GM12875 (cell line): ENCODE measurements at regions not wholly inside any gene's neighbourhood (a gene's known extent, or its start where the extent isn't known, plus 50 kb on each side); places are given as distances from the start of the nearest gene placed in this dataset.
"Not testable (repeated sequence)": the region's sequence is repeated elsewhere in the genome, so short reads cannot be mapped to it uniquely, and the experiment has no call there.

Source experiments
- H3K4me3 ChIP-seq: one replicate; pipeline ENCODE4 v1.5.1; 2011; ENCODE audit warnings: low read depth, low read length, control low read depth
- TF ChIP-seq, protein P1 (sequence below): IDR thresholded peaks from 2 replicates; pipeline ENCODE4 v1.5.1; 2011; ENCODE audit warnings: low read depth, mild to moderate bottlenecking, control low read depth, inconsistent platforms, low read length, moderate library complexity, borderline replicate concordance; ENCODE audit not compliant: insufficient read depth

DNA sequence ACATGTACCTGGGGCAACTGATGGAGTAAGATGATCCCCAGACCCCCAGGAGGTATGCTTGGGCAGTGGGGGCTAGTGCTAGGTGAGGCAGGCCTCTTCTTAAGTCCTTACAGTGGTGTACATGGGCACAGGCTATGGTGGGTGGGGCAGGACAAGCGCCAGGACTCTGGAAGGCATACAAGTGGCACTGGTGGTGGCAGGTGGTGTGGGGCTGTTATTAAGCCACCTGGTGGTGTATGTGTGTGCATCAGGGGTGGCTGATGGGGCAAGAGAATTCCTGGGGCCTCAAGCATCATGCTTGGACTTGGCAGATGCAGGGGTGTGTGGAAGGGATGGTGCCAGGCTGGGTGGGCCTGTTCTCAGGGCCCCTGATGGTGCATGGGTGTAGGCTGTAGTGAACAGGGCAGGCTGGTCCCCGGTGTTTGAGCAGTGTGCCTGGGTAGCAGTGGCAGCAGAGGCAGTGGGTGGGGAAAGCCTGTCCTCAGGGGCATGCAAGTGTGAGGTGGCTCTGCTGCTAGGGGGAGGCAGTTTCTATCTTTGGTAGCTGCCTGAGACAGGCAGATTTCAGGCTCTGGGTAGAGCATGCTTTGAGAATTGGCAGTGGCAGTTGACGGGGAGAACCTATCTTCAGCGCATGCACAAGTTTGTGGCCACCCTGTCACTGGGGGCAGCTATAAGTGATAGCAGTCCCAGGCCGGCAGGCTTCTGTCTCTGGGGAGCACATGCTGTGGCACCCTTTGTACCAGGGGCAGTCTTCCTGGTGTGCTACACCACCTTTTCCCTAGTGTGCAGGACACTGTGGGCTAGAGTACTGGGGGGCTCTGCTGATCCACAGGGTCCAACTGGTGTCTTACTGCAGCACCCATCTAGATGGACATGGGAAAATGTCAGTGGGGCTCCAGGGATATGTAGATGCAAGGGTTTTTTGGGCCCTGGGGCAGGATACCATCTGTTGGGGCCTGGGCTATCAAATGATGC is 52.6 kb upstream of the ABCD2 start:
- TF ChIP-seq, protein P1, sequence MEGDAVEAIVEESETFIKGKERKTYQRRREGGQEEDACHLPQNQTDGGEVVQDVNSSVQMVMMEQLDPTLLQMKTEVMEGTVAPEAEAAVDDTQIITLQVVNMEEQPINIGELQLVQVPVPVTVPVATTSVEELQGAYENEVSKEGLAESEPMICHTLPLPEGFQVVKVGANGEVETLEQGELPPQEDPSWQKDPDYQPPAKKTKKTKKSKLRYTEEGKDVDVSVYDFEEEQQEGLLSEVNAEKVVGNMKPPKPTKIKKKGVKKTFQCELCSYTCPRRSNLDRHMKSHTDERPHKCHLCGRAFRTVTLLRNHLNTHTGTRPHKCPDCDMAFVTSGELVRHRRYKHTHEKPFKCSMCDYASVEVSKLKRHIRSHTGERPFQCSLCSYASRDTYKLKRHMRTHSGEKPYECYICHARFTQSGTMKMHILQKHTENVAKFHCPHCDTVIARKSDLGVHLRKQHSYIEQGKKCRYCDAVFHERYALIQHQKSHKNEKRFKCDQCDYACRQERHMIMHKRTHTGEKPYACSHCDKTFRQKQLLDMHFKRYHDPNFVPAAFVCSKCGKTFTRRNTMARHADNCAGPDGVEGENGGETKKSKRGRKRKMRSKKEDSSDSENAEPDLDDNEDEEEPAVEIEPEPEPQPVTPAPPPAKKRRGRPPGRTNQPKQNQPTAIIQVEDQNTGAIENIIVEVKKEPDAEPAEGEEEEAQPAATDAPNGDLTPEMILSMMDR = no peak

DNA sequence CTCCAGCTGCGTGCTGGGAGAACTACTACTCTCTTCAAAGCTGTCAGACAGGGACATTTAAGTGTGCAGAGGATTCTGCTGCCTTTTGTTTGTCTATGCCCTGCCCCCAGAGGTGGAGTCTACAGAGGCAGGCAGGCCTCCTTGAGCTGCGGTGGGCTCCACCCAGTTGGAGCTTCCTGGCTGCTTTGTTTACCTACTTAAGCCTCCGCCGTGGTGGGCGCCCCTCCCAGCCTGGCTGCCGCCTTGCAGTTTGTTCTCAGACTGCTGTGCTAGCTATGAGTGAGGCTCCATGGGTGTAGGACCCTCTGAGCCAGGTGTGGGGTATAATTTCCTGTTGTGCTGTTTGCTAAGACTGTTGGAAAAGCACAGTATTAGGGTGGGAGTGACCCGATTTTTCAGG is 49.9 kb upstream of the ABCD2 start:
- H3K4me3 ChIP-seq = not testable (repeated sequence)

More for the DNA sequence above, 52.6 kb upstream of the ABCD2 start:
- peak overlapping the region; percentile 2 for H3K4me3 ChIP-seq
